Tibial nerve (tissue), 4 donors: ENCODE measurements at regions not wholly inside any gene's neighbourhood (a gene's known extent, or its start where the extent isn't known, plus 50 kb on each side); places are given as distances from the start of the nearest gene placed in this dataset.

Experiments used
- DNase-seq, 2 donors: peaks; one replicate each; pipeline ENCODE4 v3.0.0-alpha.2; 2019; ENCODE audit warnings: low spot score in 2 of 2
- H3K27ac ChIP-seq, 4 donors: fragments of 200-600 bp; sonication (generic) in 3 of 4; one replicate each; pipeline ENCODE4 v1.5.1; 2017 to 2019; ENCODE audit warnings: mild to moderate bottlenecking in 1 of 4
- H3K27me3 ChIP-seq, 2 donors: fragments of 200-600 bp; sonication (generic) in 1 of 2; one replicate each; pipeline versions ENCODE4 v1.5.1 to v1.6.0; 2017 to 2019
- H3K36me3 ChIP-seq, 3 donors: fragments of 200-600 bp; sonication (generic); one replicate each; pipeline ENCODE4 v1.5.1; 2018 to 2019
- H3K4me1 ChIP-seq, 4 donors: fragments of 200-600 bp; sonication (generic) in 3 of 4; one replicate each; pipeline ENCODE4 v1.5.1; 2017 to 2019
- H3K4me3 ChIP-seq, 4 donors: fragments of 200-600 bp; sonication (generic) in 3 of 4; one replicate each; pipeline ENCODE4 v1.5.1; 2017 to 2019; ENCODE audit warnings: mild to moderate bottlenecking in 1 of 4, moderate library complexity in 1 of 4
- H3K9me3 ChIP-seq, 4 donors: fragments of 200-600 bp; sonication (generic) in 3 of 4; one replicate each; pipeline ENCODE4 v1.5.1; 2017 to 2019
- EP300 ChIP-seq, 2 donors: sonication (generic); formaldehyde crosslinking; IDR thresholded peaks; one replicate each; pipeline ENCODE4 v1.6.1; 2017; ENCODE audit warnings: antibody characterized with exemption in 2 of 2, mild to moderate bottlenecking in 1 of 2
- POLR2A ChIP-seq, 2 donors: fragments of 450-650 bp; IDR thresholded peaks; one replicate each; pipeline ENCODE4 v1.6.1; 2017; ENCODE audit warnings: antibody characterized with exemption in 2 of 2, mild to moderate bottlenecking in 2 of 2, moderate library complexity in 2 of 2
- WGBS, 2 donors: methylation state at CpG; one replicate each; pipeline ENCODE4 v1.1.5; 2018; 5-methylcytosine and 5-hydroxymethylcytosine counted together
- TF ChIP-seq, protein P1 (sequence below), 5 experiments: fragments of 200-600 bp in 3 of 5; fragments of 450-650 bp in 2 of 5; sonication (generic) in 3 of 5; IDR thresholded peaks; one replicate each; pipeline ENCODE4 v1.5.1; 2016 to 2019; ENCODE audit warnings: antibody characterized with exemption in 5 of 5, mild to moderate bottlenecking in 3 of 5, moderate library complexity in 2 of 5

DNA sequence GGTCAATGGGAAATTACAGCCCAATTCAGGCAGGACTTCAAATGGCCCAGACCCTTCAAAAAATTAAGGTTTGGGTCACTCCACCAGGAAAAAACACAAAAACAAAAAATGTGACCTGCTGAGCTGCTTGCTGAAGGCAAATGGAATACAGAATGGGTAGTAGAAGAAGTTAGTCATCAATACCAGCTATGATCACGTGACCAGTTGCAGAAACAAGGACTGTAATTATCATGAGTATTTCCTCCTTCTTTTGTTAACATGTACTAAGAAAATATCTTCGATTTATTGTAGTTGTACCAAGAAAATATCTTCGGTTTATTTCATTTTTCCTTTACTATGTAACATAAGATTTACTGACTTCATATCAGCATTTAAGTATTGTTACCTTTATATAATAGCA lies 1183.6 kb downstream of the CDH8 start:
- Histone ChIP-seq H3K27ac (no peak overlapping the region), H3K4me1 (no peaks in the 10 kb centered on the region), H3K36me3 (no peaks in the 10 kb centered on the region), H3K9me3 (peaks cover 0 to 5% (median 0%) of the 10 kb centered on the region in 4 donors), H3K27me3 (no peaks in the 10 kb centered on the region), H3K4me3 (no peak overlapping the region)
- no peak for DNase-seq
- 79 to 88% methylated on average over 3 of the region's 3 CpGs for WGBS, 2 donors
- TF ChIP-seq, protein P1, sequence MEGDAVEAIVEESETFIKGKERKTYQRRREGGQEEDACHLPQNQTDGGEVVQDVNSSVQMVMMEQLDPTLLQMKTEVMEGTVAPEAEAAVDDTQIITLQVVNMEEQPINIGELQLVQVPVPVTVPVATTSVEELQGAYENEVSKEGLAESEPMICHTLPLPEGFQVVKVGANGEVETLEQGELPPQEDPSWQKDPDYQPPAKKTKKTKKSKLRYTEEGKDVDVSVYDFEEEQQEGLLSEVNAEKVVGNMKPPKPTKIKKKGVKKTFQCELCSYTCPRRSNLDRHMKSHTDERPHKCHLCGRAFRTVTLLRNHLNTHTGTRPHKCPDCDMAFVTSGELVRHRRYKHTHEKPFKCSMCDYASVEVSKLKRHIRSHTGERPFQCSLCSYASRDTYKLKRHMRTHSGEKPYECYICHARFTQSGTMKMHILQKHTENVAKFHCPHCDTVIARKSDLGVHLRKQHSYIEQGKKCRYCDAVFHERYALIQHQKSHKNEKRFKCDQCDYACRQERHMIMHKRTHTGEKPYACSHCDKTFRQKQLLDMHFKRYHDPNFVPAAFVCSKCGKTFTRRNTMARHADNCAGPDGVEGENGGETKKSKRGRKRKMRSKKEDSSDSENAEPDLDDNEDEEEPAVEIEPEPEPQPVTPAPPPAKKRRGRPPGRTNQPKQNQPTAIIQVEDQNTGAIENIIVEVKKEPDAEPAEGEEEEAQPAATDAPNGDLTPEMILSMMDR (IDR thresholded peaks at IDR 0.05), result no peak
- TF ChIP-seq EP300 (IDR thresholded peaks at IDR 0.05), result no peak
- no peak for TF ChIP-seq POLR2A (IDR thresholded peaks at IDR 0.05)

DNA sequence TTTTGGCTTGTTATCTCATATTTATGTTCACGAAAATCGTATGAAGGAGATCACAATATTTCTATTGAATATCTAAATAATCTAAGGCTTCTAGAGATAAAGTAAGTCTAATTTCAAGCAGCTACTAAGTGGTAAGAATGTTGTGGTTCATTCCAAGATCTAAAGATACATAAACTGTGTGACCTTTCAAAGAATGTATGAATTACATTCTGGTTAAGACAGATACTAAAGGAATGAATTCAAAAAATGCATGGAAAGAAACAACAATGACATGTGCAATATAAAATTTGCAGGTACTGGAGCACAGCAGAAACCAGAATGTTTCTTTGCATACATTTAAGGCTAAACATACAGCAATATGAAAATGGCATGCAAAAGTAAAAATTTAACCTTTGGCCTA lies 1214.6 kb downstream of the CDH8 start:
- H3K27me3 ChIP-seq, result no peaks in the 10 kb centered on the region
- TF ChIP-seq POLR2A (IDR thresholded peaks at IDR 0.05) (no peak), EP300 (IDR thresholded peaks at IDR 0.05) (no peak)
- TF ChIP-seq, protein P1 (IDR thresholded peaks at IDR 0.05), result no peak
- H3K4me1 ChIP-seq, result no peaks in the 10 kb centered on the region
- H3K9me3 ChIP-seq, result no peaks in the 10 kb centered on the region
- H3K27ac ChIP-seq, result no peak overlapping the region
- WGBS, 2 donors, result 80 to 89% methylated on average over 2 of the region's 2 CpGs
- DNase-seq, result no peak
- H3K36me3 ChIP-seq, result no peaks in the 10 kb centered on the region
- no peak overlapping the region for H3K4me3 ChIP-seq

DNA sequence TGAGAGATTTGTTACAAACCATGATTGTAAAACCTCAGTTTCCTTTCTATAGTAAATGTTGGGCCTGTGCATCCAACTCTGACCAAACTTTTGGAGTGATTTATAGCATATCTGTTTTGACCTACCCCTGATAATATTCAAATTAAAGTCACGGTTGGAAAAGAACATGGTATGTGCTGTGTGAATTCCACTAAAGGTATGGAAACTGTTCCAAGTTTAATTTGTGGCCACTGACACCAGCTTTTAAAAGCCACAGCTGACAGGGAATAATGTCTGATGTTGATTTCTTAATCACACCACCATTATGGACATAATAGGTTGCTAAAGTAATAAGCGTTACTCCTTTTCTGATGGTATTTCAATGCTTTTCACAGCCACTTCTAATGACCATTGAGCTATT lies 1215.9 kb downstream of the CDH8 start:
- Histone ChIP-seq H3K36me3 (no peaks in the 10 kb centered on the region), H3K9me3 (no peaks in the 10 kb centered on the region), H3K27ac (no peak overlapping the region), H3K4me1 (no peaks in the 10 kb centered on the region), H3K27me3 (no peaks in the 10 kb centered on the region), H3K4me3 (no peak overlapping the region)
- no peak for TF ChIP-seq POLR2A (IDR thresholded peaks at IDR 0.05)
- TF ChIP-seq EP300 (IDR thresholded peaks at IDR 0.05), result no peak
- TF ChIP-seq, protein P1 (IDR thresholded peaks at IDR 0.05), result no peak
- no peak for DNase-seq
- WGBS, 2 donors, result 85 to 91% methylated on average over 2 of the region's 2 CpGs

DNA sequence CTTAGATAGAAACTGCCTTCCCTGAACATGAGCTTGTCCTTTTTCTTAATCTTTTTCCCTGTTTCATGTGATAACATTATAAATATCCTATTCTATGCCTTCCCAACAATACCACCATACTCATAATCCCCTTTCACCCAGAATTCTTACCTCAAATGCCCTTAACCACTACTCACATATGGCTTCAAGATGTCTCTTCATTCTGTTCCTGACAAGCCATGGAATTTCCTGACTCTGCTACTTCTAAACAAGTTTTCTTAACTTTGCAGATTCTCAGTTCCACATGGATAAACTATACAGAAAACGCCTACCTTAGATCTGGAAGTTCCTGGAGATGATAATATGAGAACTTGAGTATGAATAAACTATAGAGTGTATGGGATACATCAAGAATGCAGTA lies 1217.8 kb downstream of the CDH8 start:
- no peak for DNase-seq
- TF ChIP-seq, protein P1 (IDR thresholded peaks at IDR 0.05), result no peak
- TF ChIP-seq POLR2A (IDR thresholded peaks at IDR 0.05), result no peak
- TF ChIP-seq EP300 (IDR thresholded peaks at IDR 0.05), result no peak
- Histone ChIP-seq H3K4me3 (no peak overlapping the region), H3K9me3 (no peaks in the 10 kb centered on the region), H3K36me3 (no peaks in the 10 kb centered on the region), H3K27me3 (no peaks in the 10 kb centered on the region), H3K27ac (no peak overlapping the region), H3K4me1 (no peaks in the 10 kb centered on the region)
- WGBS, 2 donors, result 67 to 71% methylated on average over 1 of the region's 1 CpG

DNA sequence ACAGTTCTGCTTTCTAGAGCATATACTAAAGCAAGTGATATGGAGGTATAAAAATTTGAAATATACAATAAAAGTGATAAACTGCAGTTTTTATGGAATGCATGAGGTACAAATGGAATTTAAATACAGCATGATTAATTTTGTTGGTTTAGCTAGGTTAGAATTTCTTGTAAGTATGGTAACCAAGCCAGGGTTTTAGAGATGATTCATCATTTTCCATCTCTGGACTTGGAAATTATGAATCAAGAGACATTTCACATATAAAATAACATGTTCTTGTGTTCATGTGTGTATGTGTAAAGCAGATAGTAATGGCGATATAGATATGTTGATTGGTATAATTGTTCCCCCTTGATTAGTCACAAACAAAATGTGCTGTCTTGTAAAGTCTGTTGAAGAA lies 1219.8 kb downstream of the CDH8 start:
- TF ChIP-seq POLR2A (IDR thresholded peaks at IDR 0.05) (no peak), EP300 (IDR thresholded peaks at IDR 0.05) (no peak)
- TF ChIP-seq, protein P1 (IDR thresholded peaks at IDR 0.05), result no peak
- H3K27ac ChIP-seq, result no peak overlapping the region

More for the DNA sequence above, 1219.8 kb downstream of the CDH8 start:
- no peaks in the 10 kb centered on the region for H3K4me1 ChIP-seq
- no peaks in the 10 kb centered on the region for H3K36me3 ChIP-seq
- H3K4me3 ChIP-seq, result no peak overlapping the region
- no peaks in the 10 kb centered on the region for H3K27me3 ChIP-seq
- no peak for DNase-seq
- H3K9me3 ChIP-seq, result no peaks in the 10 kb centered on the region
- WGBS, 2 donors, result 89 to 96% methylated on average over 1 of the region's 1 CpG
